Left colon (tissue), 2 donors: ENCODE measurements at regions not wholly inside any gene's neighbourhood (a gene's known extent, or its start where the extent isn't known, plus 50 kb on each side); places are given as distances from the start of the nearest gene placed in this dataset.
"Not testable (repeated sequence)": the region's sequence is repeated elsewhere in the genome, so short reads cannot be mapped to it uniquely, and the experiment has no call there.

Source experiments
- ATAC-seq: fragments of 200-7000 bp; cut with Tn5 transposase; one replicate; pipeline ENCODE4 v1.9.1; 2020; ENCODE audit warnings: mild to moderate bottlenecking, moderate library complexity
- DNase-seq, 2 donors: peaks; one replicate each; pipeline ENCODE4 v3.0.0-alpha.2; 2020
- intact Hi-C, 2 donors: fragments of 100-400 bp; cut with DNase I in 1 of 2; cut with micrococcal nuclease in 1 of 2; formaldehyde crosslinking; loops; one replicate each; pipeline versions ENCODE4 v1.11.2 to v1.14.0; 2022; cut with DNase I, micrococcal nuclease
- donor health status: DM: no; HTN: no; CAD: no.
- donor health status: DM: yes; HTN: yes; CAD: no.

DNA sequence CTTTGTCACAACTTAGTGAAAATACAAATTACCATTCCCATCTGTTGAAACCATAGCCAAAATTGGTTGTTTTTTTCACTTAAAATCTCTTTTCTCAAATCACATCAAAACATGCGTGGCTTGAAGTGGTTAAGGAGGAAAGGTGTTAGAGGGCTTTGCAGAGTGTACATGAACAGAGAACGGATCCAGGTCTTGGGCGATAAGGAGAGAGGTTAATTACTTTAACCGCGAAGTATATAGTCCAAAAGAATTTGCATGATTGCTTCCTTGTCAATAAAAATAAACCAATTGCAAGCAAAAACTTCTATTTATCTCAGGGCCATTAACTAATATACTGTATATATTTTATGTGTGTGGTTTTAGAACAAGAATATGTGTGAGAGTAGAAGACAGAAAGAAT is 813.9 kb upstream of the SORCS1 start:
- DNase-seq: no peak
- peak; percentile 52 for ATAC-seq
- intact Hi-C loops: no loop called here

DNA sequence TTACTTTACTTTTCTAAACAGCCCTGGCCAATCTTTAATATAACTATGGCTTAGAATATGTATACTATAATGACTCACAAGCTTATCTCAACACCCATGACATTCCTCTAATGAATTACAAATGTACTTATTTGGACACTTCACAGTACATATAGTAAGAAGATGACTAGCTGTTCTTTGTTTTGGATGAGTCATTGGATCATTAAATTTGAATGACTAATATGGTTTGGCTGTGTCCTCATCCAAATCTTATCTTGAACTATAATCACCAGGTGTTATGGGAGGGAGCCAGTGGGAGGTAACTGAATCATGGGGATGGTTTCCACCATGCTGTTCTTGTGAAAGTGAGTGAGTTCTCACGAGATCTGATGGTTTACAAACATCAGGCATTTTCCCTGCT is 807.5 kb upstream of the SORCS1 start:
- intact Hi-C loops: no loop called here
- peak; percentile 31 for ATAC-seq
- DNase-seq: no peak

DNA sequence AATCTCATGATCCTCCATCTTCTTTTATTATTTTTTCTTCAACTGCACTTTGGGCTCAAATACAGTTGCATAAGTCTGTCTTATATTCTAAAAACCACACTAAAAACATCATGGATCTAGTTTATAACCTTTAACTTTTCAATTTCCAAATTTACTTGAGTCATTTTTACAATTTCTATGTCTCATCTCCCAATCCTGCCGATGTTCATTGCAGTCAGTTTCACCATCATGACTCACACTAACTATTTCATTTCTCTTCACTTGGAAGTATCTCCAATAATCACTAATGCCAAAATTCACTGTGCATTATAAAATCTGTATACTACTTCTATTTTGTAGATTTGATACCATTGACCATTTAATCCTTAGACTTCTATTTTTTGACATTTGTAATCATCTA is 806.9 kb upstream of the SORCS1 start:
- intact Hi-C loops: no loop called here
- ATAC-seq (no peak), DNase-seq (no peak)

DNA sequence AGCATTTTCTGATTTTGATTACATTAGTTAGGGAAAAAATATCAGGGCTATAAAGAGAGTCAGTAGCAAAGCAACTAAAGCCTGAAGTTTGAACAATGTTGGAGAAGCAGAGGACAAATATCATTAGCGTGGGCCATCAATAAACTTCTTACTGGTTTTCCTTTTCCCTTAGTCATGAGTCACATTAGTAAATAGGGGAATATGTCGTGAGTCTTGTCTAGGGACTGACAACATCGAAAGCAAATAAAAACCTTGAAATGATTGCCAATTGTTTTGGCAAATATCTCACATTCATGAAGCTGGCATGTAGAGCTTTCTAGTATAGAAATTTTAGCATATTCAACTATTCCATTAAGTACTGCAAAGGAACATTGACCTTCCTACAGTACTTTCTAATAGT is 806.0 kb upstream of the SORCS1 start:
- ATAC-seq (no peak), DNase-seq (no peak)
- intact Hi-C loops: no loop called here

DNA sequence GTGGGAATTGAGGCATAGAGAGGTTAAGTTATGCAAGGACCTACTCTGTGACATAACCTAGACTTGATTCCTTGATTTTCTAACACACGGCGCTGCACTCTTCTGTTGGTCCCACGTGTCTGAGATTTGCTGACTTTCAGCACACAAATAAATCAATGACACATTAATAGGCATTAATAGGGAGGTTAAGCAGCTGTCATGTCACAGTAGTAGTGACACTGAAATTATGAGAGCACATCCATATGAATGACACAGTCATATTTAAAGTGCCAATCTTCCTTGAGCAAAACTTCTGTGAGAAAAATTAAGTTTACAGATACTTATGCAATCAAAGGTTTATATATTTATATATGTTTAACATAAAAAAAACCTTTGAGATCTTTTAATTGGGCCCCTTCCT is 805.4 kb upstream of the SORCS1 start:
- ATAC-seq (no peak), DNase-seq (no peak)
- intact Hi-C loops: no loop called here

DNA sequence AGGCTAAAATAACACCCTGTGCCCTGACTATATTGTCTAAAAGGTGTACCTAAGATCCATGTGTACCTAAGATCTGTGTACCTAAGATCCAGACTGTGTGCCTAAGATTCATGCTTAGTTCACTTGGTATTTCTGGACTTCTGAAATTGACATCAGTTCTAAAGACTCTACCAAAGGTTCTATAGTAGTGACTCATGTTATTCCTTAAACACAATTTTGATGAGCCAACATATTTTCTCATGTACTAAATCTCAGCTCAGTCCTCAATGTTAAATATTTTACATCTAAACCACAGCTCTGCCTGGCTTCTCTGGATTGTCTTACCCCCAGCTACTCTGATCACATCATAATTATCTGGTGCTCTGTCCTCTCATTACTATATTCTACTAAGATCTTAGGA is 802.3 kb upstream of the SORCS1 start:
- DNase-seq: no peak
- intact Hi-C loops: no loop called here
- no peak for ATAC-seq

DNA sequence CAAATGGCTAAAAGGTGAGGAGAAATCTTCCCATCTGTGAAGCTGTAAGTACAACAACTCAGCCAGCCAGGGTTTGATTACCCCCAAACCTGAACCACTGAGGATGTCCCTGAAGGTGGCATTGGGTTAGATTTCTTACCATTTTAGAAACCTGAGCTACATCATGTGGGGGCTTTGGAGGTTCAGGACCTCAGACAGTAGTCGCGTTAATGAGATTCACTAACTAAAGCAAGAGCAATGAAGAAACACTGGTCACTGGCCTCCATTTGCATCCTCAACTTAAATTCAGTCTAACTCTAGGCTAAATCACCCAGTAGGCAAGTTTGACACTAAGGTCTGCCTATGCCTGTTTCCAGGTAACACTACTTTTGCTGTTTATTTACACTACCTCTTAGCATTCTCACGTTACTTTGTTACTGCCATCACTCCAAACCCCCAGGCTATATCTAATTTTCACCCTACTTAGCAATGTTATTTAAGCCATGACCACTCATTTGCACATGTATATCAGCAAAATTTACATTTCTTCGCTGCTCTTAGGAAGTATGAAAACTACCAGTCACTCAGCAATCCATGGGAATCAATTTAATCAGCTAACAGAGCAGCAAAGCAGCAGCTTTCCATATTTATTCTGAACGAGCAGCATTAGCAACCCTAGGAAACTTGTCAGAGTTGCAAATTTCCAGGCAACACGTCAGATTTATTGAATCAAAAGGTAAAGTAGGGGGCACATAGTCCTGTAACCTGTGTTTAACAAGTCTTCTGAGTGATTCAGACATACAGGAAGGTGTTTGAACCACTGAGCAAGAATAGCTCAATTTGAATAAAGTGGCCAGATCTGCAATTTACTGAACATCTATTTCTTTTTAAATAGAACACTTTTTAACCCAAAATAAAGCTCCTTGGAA is 788.4 kb upstream of the SORCS1 start:
- intact Hi-C loops: no loop called here
- ATAC-seq (no peak), DNase-seq (no peak)

DNA sequence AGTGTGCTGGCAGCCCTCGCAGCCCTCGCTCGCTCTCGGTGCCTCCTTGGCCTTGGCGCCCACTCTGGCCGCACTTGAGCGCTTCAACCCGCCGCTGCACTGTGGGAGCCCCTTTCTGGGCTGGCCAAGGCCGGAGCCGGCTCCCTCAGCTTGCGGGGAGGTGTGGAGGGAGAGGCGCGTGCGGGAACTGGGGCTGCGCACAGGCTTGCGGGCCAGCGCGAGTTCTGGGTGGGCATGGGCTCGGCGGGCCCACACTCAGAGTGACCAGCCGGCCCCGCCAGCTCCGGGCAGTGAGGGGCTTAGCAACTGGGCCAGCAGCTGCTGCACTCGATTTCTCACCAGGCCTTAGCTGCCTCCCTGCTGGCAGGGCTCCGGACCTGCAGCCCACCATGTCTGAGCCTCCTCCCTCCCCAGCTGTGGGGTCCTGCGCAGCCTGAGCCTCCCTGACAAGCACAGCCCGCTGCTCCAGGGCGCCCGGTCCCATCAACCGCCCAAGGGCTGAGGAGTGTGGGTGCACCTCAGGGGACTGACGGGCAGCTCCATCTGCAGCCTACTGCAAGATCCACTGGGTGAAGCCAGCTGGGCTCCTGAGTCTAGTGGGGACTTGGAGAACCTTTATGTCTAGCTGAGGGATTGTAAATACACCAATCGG is 786.0 kb upstream of the SORCS1 start:
- intact Hi-C loops, ATAC-seq, DNase-seq: not testable (repeated sequence)

DNA sequence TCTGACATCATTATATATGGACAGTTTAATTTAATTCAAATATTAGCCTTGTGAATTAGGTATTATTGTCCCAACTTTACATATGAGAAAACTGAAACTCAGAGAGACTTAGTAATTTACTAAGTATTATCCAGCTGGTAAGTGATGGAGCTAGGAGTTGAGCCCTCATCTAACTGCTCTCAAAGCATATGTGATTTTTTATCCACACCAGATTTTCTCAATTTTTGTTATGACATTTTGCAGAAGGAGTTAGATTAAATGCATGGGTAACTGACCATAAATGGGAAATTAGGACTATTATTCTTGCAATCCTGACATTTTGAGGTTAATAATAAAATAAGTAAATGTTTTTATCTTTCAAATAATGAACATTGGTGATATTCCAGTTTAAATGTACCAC is 778.3 kb upstream of the SORCS1 start:
- ATAC-seq: no peak
- intact Hi-C loops: no loop called here

DNA sequence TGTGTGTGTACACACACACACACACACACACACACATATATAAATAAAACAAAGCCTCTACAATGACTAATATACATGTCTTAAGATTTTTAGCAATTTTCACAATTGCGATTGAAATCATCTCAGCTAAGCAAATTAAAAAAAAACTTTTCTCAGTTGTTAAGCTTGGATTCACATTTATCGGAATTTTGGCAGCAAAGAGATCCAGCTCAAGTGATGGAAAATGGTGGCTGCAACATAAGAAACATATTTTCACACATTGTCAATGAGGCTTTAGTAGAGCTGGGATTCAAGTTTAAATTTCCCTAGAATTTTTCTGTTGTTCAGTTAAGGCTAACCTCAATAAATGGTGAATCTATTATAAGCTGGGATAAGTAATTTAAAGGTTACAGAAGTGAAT is 768.6 kb upstream of the SORCS1 start:
- intact Hi-C loops: no loop called here
- no peak for DNase-seq
- no peak for ATAC-seq

More for the DNA sequence above, 778.3 kb upstream of the SORCS1 start:
- DNase-seq: no peak

DNA sequence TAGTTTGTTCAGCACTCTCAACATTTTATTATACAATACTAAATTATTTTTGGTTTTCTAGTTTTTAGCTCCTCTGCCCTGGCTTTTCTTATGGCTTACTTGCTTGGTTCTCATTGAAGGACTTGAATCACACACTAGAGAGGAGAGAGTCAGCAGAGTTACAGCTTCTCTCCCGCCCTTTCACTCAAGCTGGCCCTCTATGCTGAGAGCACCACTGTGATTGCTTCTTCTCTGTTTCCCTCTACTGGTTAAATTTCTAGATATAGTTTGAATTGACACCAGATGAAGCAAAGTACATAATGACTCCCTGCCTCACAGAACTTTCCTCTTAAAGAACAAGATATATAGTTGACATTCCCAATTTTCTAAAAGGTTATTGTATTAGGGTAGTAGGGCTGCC is 767.3 kb upstream of the SORCS1 start:
- DNase-seq (no peak), ATAC-seq (no peak)
- intact Hi-C loops: no loop called here

DNA sequence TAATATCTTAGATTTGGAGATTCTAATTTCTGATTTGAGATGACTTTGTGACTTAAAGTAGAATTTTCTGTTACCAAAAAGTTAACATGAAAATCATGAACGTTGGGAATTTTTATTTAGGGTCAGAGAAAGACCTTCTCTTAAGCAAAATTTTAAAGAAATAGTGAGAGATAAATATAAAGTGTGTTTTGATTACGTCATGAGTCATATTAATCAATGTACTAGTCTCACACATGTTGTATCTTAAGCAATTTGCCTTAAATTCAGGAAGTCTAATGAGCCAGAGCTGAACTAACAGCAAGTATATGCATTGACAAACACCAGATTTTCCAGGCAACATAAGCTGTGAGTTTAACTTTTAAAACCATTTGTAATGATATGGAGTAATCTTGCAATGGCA is 765.5 kb upstream of the SORCS1 start:
- no peak for ATAC-seq
- intact Hi-C loops: no loop called here
- no peak for DNase-seq

DNA sequence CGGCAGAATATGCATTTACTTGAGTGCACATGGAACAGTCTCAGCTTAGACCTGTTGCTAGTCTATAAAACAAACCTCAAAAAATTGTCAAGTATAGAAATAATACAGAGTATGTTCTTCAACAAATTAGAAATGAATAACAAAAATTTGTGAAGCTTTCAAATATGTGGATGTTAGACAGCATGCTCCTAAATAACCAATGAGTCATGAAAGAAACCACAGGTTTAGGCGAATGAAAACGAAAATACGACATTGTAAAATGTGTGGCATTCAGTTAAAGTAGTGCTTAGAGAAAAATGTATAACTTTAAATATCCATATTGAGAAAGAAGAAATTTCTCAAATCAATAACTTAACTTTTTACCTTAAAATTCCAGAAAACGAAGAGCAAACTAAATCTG is 760.0 kb upstream of the SORCS1 start:
- ATAC-seq (no peak), DNase-seq (no peak)
- intact Hi-C loops: no loop called here

DNA sequence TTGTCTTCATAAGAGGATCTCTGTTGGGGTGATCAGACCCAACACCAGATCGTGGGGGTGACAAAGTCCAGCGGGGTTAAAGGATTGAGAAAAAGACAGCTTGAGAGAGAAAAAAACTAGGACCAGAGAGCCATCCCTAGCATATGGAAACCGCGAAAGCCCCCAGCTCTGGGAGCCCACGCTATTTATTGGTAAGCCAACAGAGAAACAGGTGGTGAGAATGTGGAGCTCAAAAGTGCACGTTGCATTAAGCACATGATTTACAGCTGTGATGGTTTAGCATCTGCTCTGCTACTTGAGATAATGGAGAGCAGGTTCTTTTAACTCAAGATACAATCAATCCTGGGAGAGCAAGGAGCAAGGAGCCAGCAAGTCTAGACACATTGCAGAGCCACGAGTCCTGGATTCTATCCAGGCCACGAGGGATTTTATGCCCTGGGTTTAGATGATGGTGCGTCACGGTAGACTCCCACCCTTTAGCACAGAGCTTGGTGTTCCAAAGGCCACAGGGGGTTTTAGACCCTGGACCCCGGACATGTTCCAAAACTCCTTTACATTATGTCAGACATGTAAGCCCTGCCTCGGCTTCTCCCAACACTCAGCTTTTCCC is 755.2 kb upstream of the SORCS1 start:
- intact Hi-C loops: no loop called here
- ATAC-seq: no peak

DNA sequence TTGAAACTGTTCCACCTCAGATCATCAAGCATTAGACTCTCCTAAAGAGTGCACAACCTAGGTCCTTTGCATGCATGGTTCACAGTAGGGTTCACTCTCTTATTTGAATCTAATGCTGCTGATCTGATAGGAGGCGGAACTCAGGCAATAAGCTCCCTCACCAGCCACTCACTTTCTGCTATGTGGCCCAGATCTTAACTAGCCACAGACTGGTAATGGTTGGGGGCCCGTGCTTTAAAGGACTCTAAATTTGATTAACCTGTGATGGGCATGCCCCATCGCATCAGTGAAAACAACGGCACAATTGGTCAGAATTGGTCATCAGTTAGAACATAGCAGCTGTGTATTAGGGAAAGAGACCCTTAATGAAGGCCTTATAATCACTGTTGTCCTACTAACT is 753.7 kb upstream of the SORCS1 start:
- intact Hi-C loops: no loop called here
- no peak for DNase-seq
- no peak for ATAC-seq

More for the DNA sequence above, 755.2 kb upstream of the SORCS1 start:
- DNase-seq: no peak

DNA sequence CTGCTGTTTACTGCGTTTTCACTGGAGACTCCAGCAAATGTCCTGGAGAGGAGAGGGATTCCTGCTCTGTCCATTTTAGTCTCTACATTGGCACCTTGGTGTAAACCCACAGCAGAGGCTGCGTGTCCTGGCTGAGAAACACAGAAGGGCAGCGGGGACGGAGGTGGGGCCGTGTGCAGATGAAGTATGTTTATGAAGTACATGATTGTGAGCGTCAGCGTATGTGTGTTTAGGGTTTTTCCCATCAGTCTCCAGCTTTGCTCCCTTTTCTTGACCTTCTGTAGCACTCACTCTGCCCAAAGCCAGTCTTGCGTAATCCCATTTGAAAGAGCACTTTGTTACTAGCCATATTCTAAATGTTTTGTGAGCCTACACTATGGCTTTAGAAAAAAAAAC is 750.7 kb upstream of the SORCS1 start:
- DNase-seq: no peak
- ATAC-seq: no peak
- intact Hi-C loops: no loop called here

DNA sequence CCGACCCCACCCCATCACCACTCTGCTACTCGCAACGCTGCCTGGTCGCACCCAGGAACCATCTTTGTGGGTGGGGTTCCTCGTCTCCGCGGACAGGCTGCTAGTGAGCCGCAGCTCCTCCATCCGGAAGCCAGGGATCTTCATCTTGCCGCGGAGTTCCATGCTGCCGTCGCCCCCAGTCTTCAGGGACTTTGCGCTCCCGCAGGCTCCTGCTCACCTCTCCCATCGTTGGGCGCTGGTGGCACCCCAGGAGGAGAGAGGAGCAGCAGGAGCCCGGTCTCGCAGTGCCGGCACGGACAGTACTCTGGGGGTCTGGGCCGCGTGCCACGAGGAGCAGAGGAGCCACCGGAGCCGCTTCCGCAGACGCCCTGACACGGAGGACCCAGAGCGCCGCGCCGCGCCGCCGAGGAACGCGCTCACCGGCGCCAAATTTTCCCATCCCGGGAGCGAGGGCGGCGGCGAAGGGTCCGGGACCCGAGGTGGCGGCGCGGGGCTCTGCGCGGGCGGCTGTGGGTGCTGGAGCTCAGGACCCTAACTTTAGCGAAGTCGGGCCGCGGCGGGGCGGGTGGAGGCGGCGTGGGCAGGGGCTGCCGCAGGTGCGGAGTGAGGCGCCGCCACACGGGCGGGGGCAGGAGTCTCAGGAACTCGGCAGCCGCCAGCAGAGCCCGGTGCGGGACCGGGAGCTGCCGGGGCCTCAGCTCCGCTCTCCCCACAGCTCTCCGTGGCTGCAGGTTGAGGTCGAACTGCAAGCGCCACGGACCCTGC is 750.1 kb upstream of the SORCS1 start:
- peak in 1 of 2 donors; percentile 6 for DNase-seq
- ATAC-seq: peak; percentile 42
- intact Hi-C loops: no loop called here

DNA sequence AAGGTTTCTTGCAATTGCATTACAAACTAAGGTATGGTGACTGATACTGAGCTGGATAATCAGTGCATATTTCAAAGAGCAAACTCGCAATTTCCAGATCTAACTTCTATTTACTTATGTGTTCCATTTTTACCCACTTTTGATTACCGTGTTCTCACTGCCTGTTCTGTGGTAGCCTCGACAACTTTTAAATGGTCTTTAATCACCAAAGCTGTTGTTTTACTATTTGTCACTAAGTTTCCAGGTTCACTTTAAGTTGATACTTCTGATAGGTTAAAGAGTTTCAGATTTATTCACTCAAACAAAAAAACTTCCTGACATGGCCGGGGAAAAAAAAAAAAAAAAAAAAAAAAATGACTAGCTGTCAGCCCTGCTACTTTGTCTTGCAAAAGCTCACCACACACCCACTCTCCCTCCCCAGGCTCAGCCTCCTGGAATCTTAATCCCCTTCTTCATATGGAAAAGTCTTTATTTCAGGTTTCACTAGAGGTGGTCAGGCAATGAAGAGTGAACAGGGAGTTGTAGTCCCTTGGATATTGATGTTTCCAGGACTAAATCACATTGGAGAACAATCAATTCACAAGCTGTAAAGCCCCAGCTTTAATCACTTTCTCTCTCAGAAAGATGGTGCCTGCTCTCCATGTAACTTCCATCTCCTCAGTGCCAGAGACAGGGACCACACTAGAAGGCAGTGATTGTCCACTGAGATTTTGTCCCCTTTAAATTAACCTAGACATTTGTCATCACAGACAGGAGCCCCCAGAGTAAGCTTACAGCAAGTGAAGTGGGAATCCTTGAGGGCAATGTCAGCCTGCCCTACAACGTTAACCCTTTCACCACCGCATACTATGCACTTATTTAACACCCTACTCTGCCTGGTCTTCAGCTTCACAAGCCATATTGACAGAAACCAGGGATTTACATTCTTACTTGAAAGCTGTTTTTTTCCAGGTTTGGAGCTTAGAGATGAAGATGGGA is 749.1 kb upstream of the SORCS1 start:
- ATAC-seq: no peak
- intact Hi-C loops: no loop called here
- DNase-seq: no peak
